Natural killer cell treated with Interleukin-12 subunit alpha and Interleukin-12 subunit beta and Interleukin-15 and Interleukin-18, amount 100 ng/mL, for 72 hours (primary cell): ENCODE measurements at regions not wholly inside any gene's neighbourhood (a gene's known extent, or its start where the extent isn't known, plus 50 kb on each side); places are given as distances from the start of the nearest gene placed in this dataset.
"Not testable (repeated sequence)": the region's sequence is repeated elsewhere in the genome, so short reads cannot be mapped to it uniquely, and the experiment has no call there.

Source experiments
- ATAC-seq, 2 donors: fragments of 150-1000 bp; cut with Tn5 transposase in 1 of 2; sonication (Bioruptor Pico), chemical (Tn5 transposase) in 1 of 2; 2 replicates each; pipeline ENCODE4 v1.10.0; 2021
- DNase-seq: peaks from one replicate; pipeline ENCODE4 v3.0.0; 2022; ENCODE audit warnings: low spot score
- H3K27ac Mint-ChIP-seq, 2 donors: 1 replicate in 1 of 2; 2 replicates in 1 of 2; pipeline ENCODE4 v1.8.0; 2022; ENCODE audit warnings: mixed read lengths in 2 of 2, mild to moderate bottlenecking in 1 of 2, moderate library complexity in 1 of 2
- H3K27me3 Mint-ChIP-seq, 2 donors: 1 replicate in 1 of 2; 2 replicates in 1 of 2; pipeline ENCODE4 v1.8.0; 2022; ENCODE audit warnings: mixed read lengths in 2 of 2
- H3K36me3 Mint-ChIP-seq: one replicate; pipeline ENCODE4 v1.8.0; 2022; ENCODE audit warnings: mixed read lengths
- H3K4me1 Mint-ChIP-seq, 2 donors: 1 replicate in 1 of 2; 2 replicates in 1 of 2; pipeline ENCODE4 v1.8.0; 2022; ENCODE audit warnings: low read depth in 2 of 2, mixed read lengths in 2 of 2, mild to moderate bottlenecking in 1 of 2
- H3K4me3 Mint-ChIP-seq: one replicate; pipeline ENCODE4 v1.8.0; 2022; ENCODE audit warnings: mixed read lengths
- H3K9me3 Mint-ChIP-seq: 2 replicates; pipeline ENCODE4 v1.8.0; 2022; ENCODE audit warnings: mixed read lengths

GRCh38 chr10:130246113-130246512 lies 109.9 kb downstream of the GLRX3 start:
- H3K36me3 Mint-ChIP-seq, result peaks cover 14% of the 10 kb centered on the region
- no peak for ATAC-seq
- H3K4me1 Mint-ChIP-seq, result peaks cover 11 to 14% of the 10 kb centered on the region in 2 donors

GRCh38 chr10:130250127-130250526 lies 113.9 kb downstream of the GLRX3 start:
- no peak for DNase-seq
- Mint-ChIP-seq H3K4me3 (no peak overlapping the region), H3K36me3 (no peaks in the 10 kb centered on the region), H3K4me1 (no peaks in the 10 kb centered on the region), H3K27me3 (peaks cover 12 to 19% of the 10 kb centered on the region in 2 donors), H3K27ac (no peak overlapping the region), H3K9me3 (no peaks in the 10 kb centered on the region)
- ATAC-seq, result no peak

More at GRCh38 chr10:130246113-130246512, 109.9 kb downstream of the GLRX3 start:
- no peak overlapping the region for H3K27ac Mint-ChIP-seq
- no peak overlapping the region for H3K4me3 Mint-ChIP-seq
- H3K27me3 Mint-ChIP-seq, result peaks cover 30 to 51% of the 10 kb centered on the region in 2 donors
- peaks cover 4% of the 10 kb centered on the region for H3K9me3 Mint-ChIP-seq
- no peak for DNase-seq

GRCh38 chr10:130251766-130252165 lies 115.6 kb downstream of the GLRX3 start:
- no peak for ATAC-seq
- H3K4me3 Mint-ChIP-seq, result no peak overlapping the region
- DNase-seq, result no peak
- no peaks in the 10 kb centered on the region for H3K4me1 Mint-ChIP-seq
- no peak overlapping the region for H3K27ac Mint-ChIP-seq
- H3K27me3 Mint-ChIP-seq, result peaks cover 5 to 7% of the 10 kb centered on the region in 2 donors
- no peaks in the 10 kb centered on the region for H3K36me3 Mint-ChIP-seq
- no peaks in the 10 kb centered on the region for H3K9me3 Mint-ChIP-seq

- H3K4me1 Mint-ChIP-seq, result no peaks in the 10 kb centered on the region
- ATAC-seq (no peak), DNase-seq (no peak)
- no peaks in the 10 kb centered on the region for H3K9me3 Mint-ChIP-seq
- no peaks in the 10 kb centered on the region for H3K36me3 Mint-ChIP-seq
- no peak overlapping the region for H3K27ac Mint-ChIP-seq
- no peak overlapping the region for H3K4me3 Mint-ChIP-seq
- H3K27me3 Mint-ChIP-seq, result no peaks in the 10 kb centered on the region
These were observed 118.1 kb downstream of the GLRX3 start for GRCh38 chr10:130254243-130254642.

GRCh38 chr10:130254662-130255061 lies 118.5 kb downstream of the GLRX3 start:
- DNase-seq (no peak), ATAC-seq (no peak)
- no peaks in the 10 kb centered on the region for H3K4me1 Mint-ChIP-seq
- H3K27ac Mint-ChIP-seq, result no peak overlapping the region
- no peak overlapping the region for H3K4me3 Mint-ChIP-seq
- H3K36me3 Mint-ChIP-seq, result no peaks in the 10 kb centered on the region
- no peaks in the 10 kb centered on the region for H3K27me3 Mint-ChIP-seq
- no peaks in the 10 kb centered on the region for H3K9me3 Mint-ChIP-seq

- no peak overlapping the region for H3K4me3 Mint-ChIP-seq
- no peaks in the 10 kb centered on the region for H3K36me3 Mint-ChIP-seq
- no peak overlapping the region for H3K27ac Mint-ChIP-seq
- DNase-seq (no peak), ATAC-seq (no peak)
- H3K9me3 Mint-ChIP-seq, result no peaks in the 10 kb centered on the region
- H3K27me3 Mint-ChIP-seq, result no peaks in the 10 kb centered on the region
- H3K4me1 Mint-ChIP-seq, result no peaks in the 10 kb centered on the region
These were observed 119.6 kb downstream of the GLRX3 start for GRCh38 chr10:130255777-130256176.

GRCh38 chr10:130257897-130258296 lies 121.7 kb downstream of the GLRX3 start:
- ATAC-seq (no peak), DNase-seq (no peak)
- H3K4me3 Mint-ChIP-seq, result no peak overlapping the region
- H3K9me3 Mint-ChIP-seq, result no peaks in the 10 kb centered on the region
- no peaks in the 10 kb centered on the region for H3K36me3 Mint-ChIP-seq
- H3K4me1 Mint-ChIP-seq, result no peaks in the 10 kb centered on the region
- H3K27me3 Mint-ChIP-seq, result no peaks in the 10 kb centered on the region
- H3K27ac Mint-ChIP-seq, result no peak overlapping the region

GRCh38 chr10:130259380-130259779 lies 123.2 kb downstream of the GLRX3 start:
- no peak overlapping the region for H3K4me3 Mint-ChIP-seq

GRCh38 chr10:130261306-130261705 lies 125.1 kb downstream of the GLRX3 start:
- ATAC-seq (no peak), DNase-seq (no peak)
- Mint-ChIP-seq H3K4me1 (no peaks in the 10 kb centered on the region), H3K27ac (no peak overlapping the region), H3K9me3 (peaks cover 6% of the 10 kb centered on the region), H3K36me3 (no peaks in the 10 kb centered on the region), H3K27me3 (no peaks in the 10 kb centered on the region), H3K4me3 (no peak overlapping the region)

More at GRCh38 chr10:130259380-130259779, 123.2 kb downstream of the GLRX3 start:
- ATAC-seq (no peak), DNase-seq (no peak)
- Mint-ChIP-seq H3K27me3 (no peaks in the 10 kb centered on the region), H3K27ac (no peak overlapping the region), H3K9me3 (peaks cover 2% of the 10 kb centered on the region), H3K4me1 (no peaks in the 10 kb centered on the region), H3K36me3 (no peaks in the 10 kb centered on the region)

- Mint-ChIP-seq H3K9me3 (peaks cover 6% of the 10 kb centered on the region), H3K27me3 (no peaks in the 10 kb centered on the region), H3K4me1 (no peaks in the 10 kb centered on the region), H3K27ac (no peak overlapping the region), H3K4me3 (no peak overlapping the region), H3K36me3 (no peaks in the 10 kb centered on the region)
- no peak for DNase-seq
- ATAC-seq, result no peak
These were observed 125.6 kb downstream of the GLRX3 start for GRCh38 chr10:130261766-130262165.

- no peak for ATAC-seq
- H3K27me3 Mint-ChIP-seq, result peaks cover 0 to 2% of the 10 kb centered on the region in 2 donors
- no peaks in the 10 kb centered on the region for H3K4me1 Mint-ChIP-seq
- H3K27ac Mint-ChIP-seq, result no peak overlapping the region
- no peak overlapping the region for H3K4me3 Mint-ChIP-seq
- no peaks in the 10 kb centered on the region for H3K36me3 Mint-ChIP-seq
- peaks cover 6% of the 10 kb centered on the region for H3K9me3 Mint-ChIP-seq
- no peak for DNase-seq
These were observed 127.1 kb downstream of the GLRX3 start for GRCh38 chr10:130263289-130263688.

- no peak for DNase-seq
- peak in 1 of 2 donors; percentile 56 for ATAC-seq
- Mint-ChIP-seq H3K36me3 (no peaks in the 10 kb centered on the region), H3K27me3 (peaks cover 0 to 2% of the 10 kb centered on the region in 2 donors), H3K4me3 (no peak overlapping the region), H3K9me3 (peaks cover 6% of the 10 kb centered on the region), H3K4me1 (no peaks in the 10 kb centered on the region), H3K27ac (no peak overlapping the region)
These were observed 129.4 kb downstream of the GLRX3 start for GRCh38 chr10:130265542-130265941.

- Mint-ChIP-seq H3K27ac (no peak overlapping the region), H3K9me3 (peaks cover 34% of the 10 kb centered on the region), H3K27me3 (peaks cover 0 to 8% of the 10 kb centered on the region in 2 donors), H3K4me3 (no peak overlapping the region), H3K4me1 (no peaks in the 10 kb centered on the region), H3K36me3 (peaks cover 66% of the 10 kb centered on the region)
- DNase-seq, result no peak
- no peak for ATAC-seq
These were observed 146.5 kb downstream of the GLRX3 start for GRCh38 chr10:130282492-130283218.

- no peak for DNase-seq
- no peak for ATAC-seq
- H3K9me3 Mint-ChIP-seq, result peaks cover 37% of the 10 kb centered on the region
- H3K4me1 Mint-ChIP-seq, result no peaks in the 10 kb centered on the region
- peaks cover 70% of the 10 kb centered on the region for H3K36me3 Mint-ChIP-seq
- H3K4me3 Mint-ChIP-seq, result no peak overlapping the region
- H3K27ac Mint-ChIP-seq, result no peak overlapping the region
- H3K27me3 Mint-ChIP-seq, result peaks cover 0 to 8% of the 10 kb centered on the region in 2 donors
These were observed 147.0 kb downstream of the GLRX3 start for GRCh38 chr10:130283219-130283545.

- not testable (repeated sequence) for H3K27ac Mint-ChIP-seq, H3K27me3 Mint-ChIP-seq, DNase-seq, H3K9me3 Mint-ChIP-seq, ATAC-seq, H3K4me3 Mint-ChIP-seq, H3K4me1 Mint-ChIP-seq
- H3K36me3 Mint-ChIP-seq, result peaks cover 40% of the 10 kb centered on the region
These were observed 159.6 kb downstream of the GLRX3 start for GRCh38 chr10:130295761-130296160.
